ENCODE measurements at regions not wholly inside any gene's neighbourhood (a gene's known extent, or its start where the extent isn't known, plus 50 kb on each side); places are given as distances from the start of the nearest gene placed in this dataset.

DNA sequence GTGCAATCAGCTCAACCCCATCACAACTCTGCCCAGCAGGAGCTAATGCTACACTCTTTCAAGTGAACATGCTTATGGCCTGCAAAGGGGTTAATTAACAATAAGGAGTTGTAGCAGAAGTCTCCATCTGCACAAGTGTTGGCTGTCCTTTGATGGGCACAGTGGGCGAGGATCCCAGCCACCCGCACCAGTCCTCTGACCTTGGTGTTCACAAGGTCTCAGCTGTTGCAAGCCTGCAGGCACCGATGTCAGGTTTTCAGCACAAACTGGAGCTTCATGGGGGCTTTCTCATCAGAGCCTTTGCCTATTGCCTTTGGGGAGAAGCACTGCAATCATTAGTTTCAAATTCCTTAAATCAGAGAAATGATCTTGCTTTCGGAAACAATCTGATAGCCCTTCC lies 60.9 kb upstream of the TMEM178A start:
- H3K4me3 ChIP-seq (ENCODE audit: low read depth, low read length) = no peak overlapping the region
- DNase-seq (ENCODE audit: low read depth) = no peak

- no peak overlapping the region for H3K4me3 ChIP-seq (ENCODE audit: low read depth, low read length)
- no peak for DNase-seq (ENCODE audit: low read depth)
Observed at GRCh38 chr2:39606585-39606984, 59.1 kb upstream of the TMEM178A start.

DNA sequence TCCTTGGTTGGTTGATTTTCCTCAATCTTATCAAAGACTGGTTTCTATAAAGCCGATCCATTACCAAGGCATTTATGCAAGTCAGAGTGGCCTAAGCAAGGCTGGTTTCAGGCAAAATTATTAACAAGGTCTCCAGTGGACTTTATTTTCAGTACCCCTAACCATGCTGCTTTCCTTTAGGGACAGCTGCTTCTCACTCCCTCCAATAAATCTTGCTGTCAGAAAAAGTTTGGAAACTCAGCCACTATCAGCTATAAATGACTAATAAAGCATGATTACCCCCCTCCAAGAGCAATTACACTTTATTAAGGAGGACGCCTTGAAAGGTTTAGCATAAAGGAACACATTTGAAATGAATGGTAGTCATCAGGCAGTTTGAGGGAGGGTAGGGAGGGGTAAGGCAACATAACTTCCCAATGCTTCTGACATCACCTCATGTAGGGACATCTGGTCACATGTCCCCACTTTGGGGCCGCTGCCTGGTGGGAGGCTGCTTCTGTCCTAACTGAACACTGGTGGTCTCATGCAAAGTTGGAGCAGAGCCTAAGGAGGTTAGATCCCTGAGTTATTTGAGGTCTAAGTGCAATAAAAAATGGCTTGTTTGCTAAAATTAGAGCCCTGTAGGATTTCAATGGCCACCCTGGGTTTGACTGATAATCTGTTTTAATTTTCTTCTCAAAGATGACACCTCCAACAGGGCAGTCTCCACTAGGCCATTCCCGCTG lies 58.0 kb upstream of the TMEM178A start:
- no peak overlapping the region for H3K4me3 ChIP-seq (ENCODE audit: low read depth, low read length)
- no peak for DNase-seq (ENCODE audit: low read depth)

GRCh38 chr2:39608263-39608575 lies 57.5 kb upstream of the TMEM178A start:
- no peak overlapping the region for H3K4me3 ChIP-seq (ENCODE audit: low read depth, low read length)
- no peak for DNase-seq (ENCODE audit: low read depth)

DNA sequence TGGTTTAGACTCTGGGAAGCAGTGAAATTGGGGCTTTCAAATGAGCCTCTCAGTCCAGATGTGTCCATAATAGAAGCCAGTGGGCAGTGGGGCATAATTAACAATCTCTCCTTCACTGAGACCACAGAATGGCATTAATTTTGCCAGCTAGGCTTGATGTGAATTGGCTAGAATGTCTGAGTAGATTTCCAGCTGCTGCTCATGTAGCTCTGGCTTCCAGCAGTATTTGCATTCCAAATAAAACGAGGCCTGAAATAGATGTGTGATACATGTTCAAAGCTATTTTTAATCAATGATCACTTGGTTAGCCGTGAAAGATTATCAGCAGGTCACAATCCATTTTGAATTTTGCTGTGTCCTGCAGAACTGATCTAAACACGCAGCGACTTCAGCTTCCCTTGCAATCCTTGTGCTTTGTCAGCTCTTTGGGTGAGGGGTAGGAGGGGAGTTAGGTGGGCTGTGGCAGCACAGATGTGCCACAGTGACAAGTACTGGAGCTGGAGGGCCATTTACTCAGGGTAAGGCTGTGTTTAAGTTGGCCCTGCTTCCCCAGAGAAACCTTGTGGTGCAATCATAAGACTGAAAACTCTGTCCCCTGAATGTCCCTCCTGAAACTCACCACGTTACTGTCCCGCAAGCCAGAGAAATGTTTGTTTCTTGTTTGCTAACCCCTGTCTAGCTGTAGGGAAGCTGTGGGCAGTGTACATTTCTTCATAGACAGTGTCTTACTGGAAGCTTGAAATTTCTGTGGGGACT lies 56.9 kb upstream of the TMEM178A start:
- DNase-seq (ENCODE audit: low read depth) = no peak
- H3K4me3 ChIP-seq (ENCODE audit: low read depth, low read length) = no peak overlapping the region

DNA sequence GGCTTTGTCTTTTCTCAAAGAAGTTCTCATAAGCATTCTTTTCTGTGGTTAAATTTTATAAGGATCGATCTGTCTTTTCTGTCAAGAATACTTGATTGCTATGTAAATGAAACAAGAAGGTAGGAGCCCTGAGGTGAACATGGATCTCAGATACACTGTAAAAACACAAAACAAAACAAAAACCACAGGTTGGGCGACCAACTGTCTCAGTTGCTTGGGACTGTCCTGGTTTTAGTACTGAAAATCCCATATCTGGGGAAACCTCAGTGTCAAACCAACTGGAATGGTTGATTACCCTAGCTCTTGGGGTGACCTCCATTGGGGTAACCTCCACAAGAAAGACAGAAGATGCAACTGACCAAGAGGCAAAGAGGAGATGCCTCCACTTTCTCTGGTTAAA lies 55.8 kb upstream of the TMEM178A start:
- H3K4me3 ChIP-seq (ENCODE audit: low read depth, low read length) = no peak overlapping the region
- no peak for DNase-seq (ENCODE audit: low read depth)

DNA sequence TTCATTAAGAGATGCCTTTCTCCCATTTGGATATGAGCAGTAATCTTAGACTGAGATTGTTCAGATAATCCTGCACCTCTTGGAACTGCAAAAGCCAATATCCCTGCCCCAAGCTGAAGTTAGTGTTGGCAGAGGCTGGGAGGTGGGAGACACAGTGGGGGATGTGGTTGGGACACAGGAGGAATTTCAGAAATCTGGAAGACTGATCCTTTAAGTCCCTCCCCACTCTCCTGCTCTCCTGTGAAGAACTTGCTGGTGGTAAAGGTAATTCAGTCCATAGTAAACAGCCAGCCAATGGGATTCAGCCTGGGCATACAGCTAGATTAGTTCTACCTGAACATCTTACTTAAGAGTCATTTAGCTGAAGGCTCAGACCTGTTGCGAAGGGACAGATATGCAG lies 50.0 kb upstream of the TMEM178A start:
- DNase-seq (ENCODE audit: low read depth) = no peak
- H3K4me3 ChIP-seq (ENCODE audit: low read depth, low read length) = no peak overlapping the region

Data from skeletal muscle cell (primary cell).